HG03060 (cell line): ENCODE measurements at regions not wholly inside any gene's neighbourhood (a gene's known extent, or its start where the extent isn't known, plus 50 kb on each side); places are given as distances from the start of the nearest gene placed in this dataset.
"Not testable (repeated sequence)": the region's sequence is repeated elsewhere in the genome, so short reads cannot be mapped to it uniquely, and the experiment has no call there.

Experiments
- ATAC-seq: cut with Tn5 transposase; IDR thresholded peaks from one replicate; pipeline ENCODE4 v1.9.1; 2021; ENCODE audit warnings: low read depth, moderate number of reproducible peaks; ENCODE audit not compliant: unreplicated experiment

- no peak for ATAC-seq
Measured at GRCh38 chr5:15384581-15384980, 115.4 kb upstream of the FBXL7 start.

DNA sequence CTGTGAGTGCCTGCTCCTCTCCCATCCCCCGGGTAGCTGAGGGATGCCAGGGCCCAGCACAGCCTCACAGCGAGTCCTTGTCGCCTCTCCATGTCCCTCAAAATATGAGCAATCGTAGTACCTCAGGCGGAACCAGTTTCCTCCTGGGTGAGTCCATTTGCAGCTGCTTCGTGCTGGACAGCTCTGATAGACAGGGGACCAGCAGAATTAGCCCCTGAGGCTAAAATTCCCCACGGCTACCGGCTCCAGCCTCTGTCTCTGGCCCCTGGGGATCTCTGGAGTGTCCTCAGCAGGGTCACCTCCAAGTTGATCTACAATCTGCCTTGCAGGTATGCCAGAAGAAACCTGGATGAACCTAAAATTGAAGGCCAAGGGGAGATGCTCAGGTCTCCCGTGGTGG lies 115.8 kb upstream of the FBXL7 start:
- ATAC-seq = no peak

DNA sequence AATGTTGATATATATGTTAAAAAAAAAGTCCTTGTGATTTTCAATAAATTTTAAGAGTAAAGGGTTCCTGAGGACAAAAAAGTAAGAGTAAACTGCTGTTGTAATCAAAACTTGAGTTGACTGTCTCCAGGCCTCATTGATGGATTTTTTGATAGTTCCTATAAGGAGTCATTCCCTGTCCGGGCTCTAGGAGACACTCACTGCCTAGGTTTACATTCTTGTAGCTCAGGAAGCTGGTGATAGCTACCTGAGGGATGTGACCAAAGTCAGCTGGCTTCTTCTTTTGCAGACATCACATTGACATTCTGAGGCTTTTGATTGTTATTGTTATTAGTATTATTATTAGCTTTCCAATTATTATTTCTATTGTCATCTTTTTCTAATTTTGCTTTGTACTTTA lies 116.5 kb upstream of the FBXL7 start:
- ATAC-seq = no peak

GRCh38 chr5:15383021-15383420 lies 117.0 kb upstream of the FBXL7 start:
- ATAC-seq = no peak

GRCh38 chr5:15377573-15378340 lies 122.2 kb upstream of the FBXL7 start:
- no peak for ATAC-seq

DNA sequence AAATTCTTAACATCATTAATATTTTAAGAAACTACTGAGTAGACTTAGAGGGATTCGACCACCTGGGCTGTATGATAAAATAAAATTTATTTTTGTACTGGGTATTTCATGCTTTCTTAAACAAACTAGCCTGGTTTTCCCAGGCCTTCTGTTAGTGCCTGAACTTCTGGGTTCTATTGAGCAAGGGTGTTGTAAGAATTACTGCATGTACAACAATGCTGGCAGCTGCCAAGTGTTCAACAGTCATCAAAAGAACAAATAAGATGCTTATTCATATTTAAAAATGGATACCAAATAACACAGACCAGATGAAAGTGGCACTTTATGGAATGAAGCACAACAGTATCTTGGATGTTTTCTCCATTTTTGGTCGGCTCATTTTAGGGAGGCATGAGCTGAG lies 123.2 kb upstream of the FBXL7 start:
- ATAC-seq = no peak

DNA sequence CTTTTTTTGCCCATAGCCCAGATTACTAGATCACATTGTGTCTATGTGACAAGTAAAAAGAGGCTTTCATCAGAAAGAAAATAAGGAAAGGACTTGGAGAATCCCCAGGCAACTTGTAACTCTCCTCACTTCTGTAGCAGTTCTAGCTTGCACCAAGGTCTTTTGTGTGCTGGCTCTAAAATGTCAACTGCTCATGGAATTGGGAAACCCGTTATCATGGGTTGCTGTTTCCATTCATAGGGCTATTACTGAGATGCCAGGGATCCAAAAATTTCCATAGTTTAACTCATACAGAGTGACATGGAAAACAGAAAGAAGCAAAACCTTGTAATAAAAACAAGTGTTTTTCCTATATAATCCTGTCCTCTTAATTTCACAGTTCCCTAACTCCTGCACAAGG lies 123.9 kb upstream of the FBXL7 start:
- no peak for ATAC-seq

GRCh38 chr5:15375559-15375958 lies 124.4 kb upstream of the FBXL7 start:
- no peak for ATAC-seq

GRCh38 chr5:15374886-15375285 lies 125.1 kb upstream of the FBXL7 start:
- no peak for ATAC-seq

GRCh38 chr5:15373151-15373550 lies 126.8 kb upstream of the FBXL7 start:
- no peak for ATAC-seq

DNA sequence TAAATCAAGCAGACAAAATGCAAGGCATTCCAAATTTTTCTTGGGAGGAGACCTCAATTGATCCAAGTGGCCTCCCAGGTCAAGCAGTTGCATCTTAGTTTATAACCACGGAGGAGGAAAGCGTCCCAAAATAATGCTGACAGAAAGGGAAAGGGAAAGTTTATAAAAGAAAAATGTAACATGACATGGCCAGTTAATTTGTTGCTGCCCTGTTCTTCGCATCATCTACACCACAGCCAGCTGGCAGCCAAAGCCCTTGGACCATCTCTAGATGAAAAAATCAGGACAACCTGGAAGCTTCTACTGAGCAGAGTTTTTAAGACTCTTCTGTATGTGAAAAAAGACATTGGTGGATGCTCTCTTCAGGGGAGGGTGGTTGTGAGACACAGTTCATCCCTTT lies 128.8 kb upstream of the FBXL7 start:
- no peak for ATAC-seq

DNA sequence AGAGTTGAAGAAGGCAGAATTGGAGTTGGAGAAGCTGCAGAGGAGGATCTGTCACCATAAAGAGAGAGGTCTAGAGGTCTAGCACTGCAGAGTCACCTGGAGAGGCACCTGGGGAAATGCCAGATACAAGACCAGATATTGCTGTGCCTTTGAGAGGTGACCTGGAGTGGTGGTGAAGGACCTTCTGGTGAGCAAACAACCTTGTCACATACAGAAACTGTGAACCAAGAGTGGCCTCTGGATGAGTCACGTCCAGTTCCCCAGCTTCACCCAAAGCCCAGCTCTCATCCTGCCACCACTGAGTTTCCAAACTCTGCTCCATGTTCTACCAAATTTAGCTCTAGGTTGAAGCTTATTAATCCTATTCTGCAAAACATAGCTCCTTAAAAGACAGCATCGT lies 131.1 kb upstream of the FBXL7 start:
- no peak for ATAC-seq

DNA sequence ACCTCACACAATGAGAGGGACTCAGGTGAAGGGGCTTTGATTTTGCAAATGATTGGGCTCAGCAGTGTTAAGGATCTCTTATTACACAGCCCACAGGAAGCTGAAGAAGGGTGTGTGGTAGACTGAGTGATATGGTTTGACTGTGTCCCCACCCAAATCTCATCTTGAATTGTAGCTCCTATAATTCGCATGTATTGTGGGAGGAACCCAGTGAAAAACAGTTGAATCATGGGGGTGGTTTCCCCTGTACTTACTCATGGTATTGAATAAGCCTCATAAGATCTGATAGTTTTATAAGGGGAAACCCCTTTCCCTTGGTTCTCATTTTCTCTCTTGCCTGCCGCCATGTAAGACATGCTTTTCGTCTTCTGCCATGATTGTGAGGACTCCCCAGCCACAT lies 132.5 kb upstream of the FBXL7 start:
- no peak for ATAC-seq

DNA sequence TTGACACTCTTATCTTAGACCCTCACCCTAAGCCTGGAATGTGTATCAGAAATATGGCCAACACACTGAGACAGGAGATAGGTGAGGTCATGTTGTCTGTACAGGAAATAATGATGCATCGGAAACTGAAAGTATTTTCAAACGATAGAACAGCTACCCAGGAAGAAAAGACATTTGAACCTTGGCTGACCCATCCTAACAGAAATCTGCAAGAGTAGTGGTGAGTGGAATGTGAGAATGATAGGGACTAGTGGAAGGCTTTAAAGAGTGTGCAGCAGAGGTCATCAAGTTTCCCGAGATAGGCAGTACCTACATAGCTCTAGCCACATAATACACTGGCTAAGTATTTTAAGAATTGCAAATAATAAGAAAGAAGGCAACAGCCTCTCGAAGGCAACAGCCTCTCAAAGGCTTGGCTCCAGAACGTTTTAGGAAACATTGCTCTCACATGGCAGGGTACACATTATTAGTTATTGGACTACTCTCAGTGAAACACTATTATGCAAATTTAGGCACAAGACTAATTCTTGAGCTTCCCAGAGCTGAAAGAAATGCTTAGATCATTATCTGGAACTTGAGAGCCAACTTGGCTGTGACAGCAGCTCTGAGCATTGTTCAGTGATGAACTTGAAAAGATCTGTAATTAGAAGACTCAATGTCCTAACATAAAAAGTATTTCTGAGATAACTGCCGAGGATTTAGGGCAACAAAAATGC lies 133.1 kb upstream of the FBXL7 start:
- no peak for ATAC-seq

DNA sequence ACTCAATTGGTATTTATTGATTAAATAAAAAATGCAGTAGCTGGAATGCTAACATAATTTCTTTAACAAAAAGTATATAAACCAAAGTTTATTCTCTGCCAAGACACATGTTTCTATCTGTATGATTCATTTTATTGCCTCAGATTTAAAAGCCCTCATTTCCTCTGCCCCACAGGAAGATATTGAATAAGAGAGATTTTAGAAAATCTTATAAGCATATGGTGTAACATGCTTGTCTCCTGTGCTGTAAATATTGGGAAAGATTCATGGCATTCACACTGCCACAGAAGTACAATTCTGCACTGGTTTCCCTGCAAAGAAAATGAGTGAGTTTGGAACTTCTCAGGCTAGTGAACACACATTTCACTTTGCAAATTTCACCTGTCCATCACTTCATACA lies 134.9 kb upstream of the FBXL7 start:
- ATAC-seq = no peak

DNA sequence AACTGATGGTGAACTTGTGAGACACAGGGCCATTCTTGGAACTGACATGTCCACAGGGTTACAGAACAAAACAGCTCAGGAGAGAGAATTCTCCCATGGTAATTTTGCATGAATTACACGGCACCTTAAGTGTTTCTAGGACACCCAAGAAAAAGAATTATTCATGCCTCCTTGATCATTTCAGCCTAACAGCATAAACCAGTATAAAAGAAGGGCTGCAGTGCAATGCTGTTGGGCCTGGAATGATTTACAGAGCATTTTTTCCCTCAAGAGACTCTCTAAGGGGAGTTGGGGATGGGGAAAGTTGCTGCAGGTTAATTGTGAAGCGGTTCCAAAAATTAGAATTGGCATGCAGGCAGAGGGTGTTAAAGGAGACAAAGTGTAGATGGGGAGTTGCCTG lies 136.4 kb upstream of the FBXL7 start:
- ATAC-seq = no peak

- ATAC-seq = not testable (repeated sequence)
Measured at GRCh38 chr5:15357092-15357453, 142.9 kb upstream of the FBXL7 start.

DNA sequence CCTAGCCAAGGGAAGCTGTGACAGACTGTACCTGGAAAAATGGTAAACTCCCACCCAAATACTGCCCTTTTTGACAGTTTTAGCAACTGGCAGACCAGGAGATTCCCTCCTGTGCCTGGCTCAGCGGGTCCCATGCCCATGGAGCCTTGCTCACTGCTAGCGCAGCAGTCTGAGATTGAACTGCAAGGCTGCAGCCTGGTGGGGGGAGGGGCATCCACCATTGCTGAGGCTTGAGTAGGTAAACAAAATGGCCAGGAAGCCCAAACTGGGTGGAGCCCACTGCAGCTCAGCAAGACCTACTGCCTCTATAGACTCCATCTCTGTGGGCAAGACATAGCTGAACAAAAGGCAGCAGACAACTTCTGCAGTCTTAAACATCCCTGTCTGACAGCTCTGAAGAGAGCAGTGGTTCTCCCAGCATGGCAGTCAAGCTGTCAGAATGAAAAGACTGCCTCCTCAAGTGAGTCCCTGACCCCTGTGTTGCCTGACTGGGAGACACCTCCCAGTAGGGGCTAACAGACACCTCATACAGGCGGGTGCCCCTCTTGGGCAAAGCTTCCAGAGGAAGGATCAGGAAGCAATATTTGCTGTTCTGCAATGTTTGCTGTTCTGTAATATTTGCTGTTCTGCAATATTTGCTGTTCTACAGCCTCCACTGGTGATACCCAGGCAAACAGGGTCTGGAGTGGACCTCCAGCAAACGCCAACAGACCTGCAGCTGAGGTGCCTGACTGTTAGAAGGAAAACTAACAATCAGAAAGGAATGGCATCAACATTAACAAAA lies 143.5 kb upstream of the FBXL7 start:
- ATAC-seq = not testable (repeated sequence)

DNA sequence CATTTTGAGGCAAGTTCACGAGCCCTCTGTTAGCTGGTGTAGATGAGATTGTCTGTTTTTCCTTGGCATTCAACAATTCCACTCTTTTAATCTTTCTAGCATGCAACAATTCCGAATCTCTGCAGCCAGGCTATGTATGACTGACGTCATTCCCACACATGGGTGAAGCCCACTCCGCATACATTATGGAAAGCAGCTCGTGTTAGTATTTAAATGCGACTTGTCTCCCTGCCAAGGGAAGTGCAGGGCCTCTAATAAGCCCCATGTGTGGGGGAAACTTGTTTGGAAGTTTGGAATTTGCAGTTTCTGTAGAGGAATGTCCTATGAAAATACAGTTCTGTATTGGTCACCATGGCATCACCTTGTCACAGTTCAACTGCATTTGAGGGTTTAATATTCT lies 146.0 kb upstream of the FBXL7 start:
- no peak for ATAC-seq

GRCh38 chr5:15353086-15353645 lies 146.8 kb upstream of the FBXL7 start:
- no peak for ATAC-seq

DNA sequence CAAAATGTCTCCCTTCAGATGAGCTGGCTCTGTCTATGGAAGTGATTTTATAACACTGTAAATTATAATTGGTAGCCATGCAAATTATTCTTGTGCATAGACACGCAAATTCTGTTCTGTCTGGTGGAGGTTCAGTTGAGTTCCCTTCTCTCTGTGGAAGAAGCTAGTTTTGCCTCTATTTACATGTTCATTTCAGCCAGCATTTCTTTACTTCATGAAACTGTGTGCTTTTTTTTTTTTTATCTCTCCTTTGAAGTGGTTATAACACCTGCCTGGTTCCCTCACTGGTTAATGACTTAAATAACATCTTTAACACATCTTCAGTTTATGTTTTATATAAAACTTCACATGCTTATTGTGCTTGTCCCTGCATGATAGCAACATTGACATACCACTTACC lies 149.4 kb upstream of the FBXL7 start:
- no peak for ATAC-seq
